Fibroblast of skin of scalp (primary cell): ENCODE measurements at regions not wholly inside any gene's neighbourhood (a gene's known extent, or its start where the extent isn't known, plus 50 kb on each side); places are given as distances from the start of the nearest gene placed in this dataset.

Source experiments
- DNase-seq: peaks from one replicate; pipeline ENCODE4 v3.0.0-alpha.2; 2013

DNA sequence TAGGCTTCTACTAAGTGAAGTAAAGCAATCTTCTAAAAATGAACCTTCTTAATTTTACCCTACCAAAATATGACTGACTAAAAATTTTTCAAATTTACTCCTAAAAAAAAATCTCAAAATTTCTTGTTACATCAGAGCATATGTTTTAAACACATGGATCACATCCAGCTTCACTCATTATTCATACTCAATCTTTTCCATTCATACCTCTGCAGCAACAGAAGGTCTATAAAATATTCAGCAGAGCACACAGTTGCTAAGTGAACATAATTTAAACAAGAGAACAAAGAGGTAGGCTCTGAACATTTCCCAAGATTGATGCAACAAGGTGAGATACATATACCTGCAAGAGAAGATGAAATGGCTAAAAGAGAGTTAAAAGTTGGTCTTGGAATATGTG is 213.9 kb downstream of the SOD2 start:
- no peak for DNase-seq

DNA sequence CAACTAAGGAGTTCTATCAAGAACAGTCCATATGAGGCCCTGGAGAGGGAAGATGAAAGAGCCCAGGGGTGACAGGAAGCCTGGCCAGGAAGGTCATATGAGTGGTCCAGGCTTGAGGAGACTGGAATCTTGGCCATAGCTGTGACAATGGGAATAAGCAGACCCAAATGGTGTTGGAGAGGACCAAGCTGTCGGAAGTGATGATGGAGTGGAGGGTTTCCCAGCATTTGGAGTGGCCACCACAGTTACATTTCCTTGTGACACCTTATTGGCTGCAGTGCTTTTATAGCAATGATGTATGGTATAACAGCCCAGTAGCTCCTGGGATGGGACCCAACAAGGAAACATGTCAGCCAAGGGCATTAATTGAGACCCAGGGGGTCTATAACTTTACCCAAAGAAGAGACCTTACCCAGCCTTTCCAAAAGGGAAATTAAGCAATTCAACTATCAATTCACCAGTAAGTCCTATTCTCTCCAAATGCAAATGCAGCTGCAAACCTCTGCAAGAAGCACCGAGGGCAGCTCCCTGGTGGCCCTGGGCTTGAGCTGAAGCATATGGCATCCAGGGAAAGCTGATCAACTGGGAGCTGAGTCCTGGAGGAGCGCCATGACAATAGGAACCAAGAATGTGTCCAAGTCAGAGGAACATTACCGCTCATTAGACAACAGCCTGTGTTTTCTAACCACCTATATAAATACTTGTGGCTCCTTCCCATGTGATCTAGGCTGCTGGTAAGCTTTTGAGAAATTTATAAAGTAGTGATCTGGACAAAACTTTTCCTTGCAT is 219.4 kb downstream of the SOD2 start:
- DNase-seq, result peak; percentile 6

DNA sequence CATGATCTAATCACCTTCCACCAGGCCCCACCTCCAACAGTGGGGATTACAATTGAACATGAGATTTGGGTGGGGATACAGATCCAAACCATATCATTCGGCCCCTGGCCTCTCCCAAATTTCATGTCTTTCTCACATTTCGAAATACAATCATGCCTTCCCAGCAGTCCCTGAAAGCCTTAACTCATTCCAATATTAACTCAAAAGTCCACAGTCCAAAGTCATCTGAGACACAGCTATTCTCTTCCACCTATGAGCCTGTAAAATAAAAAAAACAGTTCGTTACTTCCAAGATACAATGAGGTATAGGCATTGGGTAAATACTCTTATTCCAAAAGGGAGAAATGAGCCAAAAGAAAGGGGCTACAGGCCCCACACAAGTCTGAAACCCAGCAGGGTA is 222.6 kb downstream of the SOD2 start:
- no peak for DNase-seq

DNA sequence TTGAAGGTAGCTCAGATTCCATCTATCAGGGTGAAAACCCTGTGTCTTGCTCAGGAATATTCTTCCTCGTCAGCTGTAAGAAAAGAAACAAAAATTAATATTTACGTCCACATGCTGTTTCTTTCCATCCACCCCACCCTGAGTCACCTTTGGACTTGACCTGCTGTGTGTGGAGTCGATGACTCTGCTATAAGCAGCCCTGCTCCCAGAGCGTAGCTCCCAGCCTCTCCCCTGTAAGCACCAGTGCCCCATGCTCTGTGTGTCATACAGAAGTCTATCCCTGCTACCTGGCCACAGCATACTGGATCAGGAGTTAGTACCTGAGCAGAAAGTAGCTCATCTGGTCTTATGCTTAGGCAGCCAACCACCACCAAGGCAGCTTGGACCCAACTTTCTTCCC is 223.6 kb downstream of the SOD2 start:
- no peak for DNase-seq

DNA sequence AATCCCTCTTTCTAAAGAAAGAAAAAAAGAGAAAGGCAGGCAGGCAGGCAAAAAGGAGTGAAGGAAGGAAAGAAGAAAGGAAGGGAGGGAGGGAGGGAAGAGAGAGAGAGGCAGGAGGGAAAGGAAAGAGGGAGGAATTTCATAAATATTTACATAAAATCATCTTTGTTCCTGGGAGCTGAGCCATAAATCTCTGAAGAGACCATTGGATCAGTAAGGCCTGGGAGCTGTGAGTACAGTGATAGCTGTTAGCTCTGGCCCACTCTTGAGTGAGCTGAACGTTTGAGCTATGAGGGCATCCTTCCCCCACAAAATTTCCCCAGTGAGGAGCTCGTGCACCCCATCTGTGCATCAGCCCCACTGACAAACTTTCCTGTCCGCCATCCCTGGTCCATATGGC is 224.0 kb downstream of the SOD2 start:
- no peak for DNase-seq

- DNase-seq, result no peak
These were observed 225.5 kb downstream of the SOD2 start for GRCh38 chr6:159467473-159468041.

DNA sequence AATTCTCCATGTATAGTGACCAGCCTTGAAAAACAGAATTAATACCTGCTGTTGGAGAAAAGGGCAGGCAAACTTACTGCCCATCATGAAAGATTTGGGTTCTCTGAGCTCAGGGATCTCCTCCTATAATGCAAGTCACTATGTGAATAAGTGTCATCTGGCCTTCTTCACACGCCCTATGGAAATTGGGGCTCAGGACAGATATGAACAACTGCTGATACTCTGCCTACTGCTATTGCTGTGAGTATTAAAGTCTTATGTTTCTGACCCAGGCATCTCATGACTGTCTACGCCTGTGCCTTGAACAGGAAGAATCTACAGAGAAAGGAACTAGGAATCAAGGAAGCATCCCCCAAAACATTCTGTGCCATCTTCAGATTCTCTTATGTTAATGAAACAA is 226.1 kb downstream of the SOD2 start:
- no peak for DNase-seq

DNA sequence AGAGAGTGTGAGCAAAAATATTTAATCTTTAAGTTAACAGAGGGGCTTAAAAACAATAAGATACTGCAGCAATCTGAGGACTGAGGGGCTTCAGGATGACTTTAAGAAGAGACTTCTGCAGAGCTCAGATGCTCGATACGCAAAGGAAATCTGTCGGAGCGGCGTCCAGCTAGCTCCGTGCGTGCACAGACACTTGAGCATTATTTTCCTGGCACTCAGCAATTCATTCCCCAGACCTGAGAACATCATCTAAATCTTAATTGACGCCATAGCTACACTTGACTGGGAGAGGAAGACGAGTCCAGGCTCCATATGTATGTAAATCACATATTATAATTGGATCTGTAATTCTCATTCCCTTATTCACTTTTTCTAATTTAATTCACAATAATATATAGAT is 228.2 kb downstream of the SOD2 start:
- DNase-seq, result no peak

GRCh38 chr6:159463119-159463829 is 229.8 kb downstream of the SOD2 start:
- DNase-seq, result no peak

GRCh38 chr6:159462431-159462830 is 230.6 kb downstream of the SOD2 start:
- DNase-seq, result no peak

DNA sequence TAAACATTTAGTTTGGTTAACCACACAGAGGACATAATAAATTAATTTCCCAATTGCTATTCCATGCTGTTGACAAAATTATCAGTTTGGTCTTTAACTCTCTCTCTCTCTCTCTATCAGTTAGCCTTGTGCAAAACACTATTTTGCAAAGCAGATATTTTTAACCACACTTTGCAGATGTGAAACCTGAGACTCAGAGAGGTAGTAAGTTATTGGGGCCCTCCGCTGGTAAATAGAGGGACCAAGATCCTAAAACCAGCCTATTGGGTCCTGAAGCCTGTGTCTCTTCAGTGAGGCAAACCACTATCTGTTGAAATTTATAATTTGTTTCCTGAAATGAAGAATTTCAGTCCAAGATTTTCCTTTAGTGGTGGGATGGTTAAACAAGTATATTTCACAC is 231.0 kb downstream of the SOD2 start:
- no peak for DNase-seq

DNA sequence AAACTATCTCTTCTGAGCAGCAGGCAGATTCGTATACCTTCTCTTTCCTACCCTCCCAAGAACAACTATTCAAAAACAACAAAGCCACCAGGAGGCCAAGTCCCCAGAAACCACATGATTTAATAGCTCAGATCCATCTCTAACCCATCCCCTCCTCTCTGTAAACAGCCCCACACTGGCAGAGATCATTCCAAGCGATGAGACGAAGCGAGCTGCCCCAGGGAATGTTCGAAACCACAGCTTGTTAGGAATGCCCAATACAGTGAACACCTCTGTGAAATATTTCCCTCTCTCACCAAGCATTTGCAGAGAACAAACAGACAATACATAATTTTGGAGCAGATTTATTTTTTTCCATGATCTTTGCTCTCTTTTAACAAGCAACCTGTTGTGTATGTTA is 231.8 kb downstream of the SOD2 start:
- peak; percentile 22 for DNase-seq

GRCh38 chr6:159460476-159460875 is 232.6 kb downstream of the SOD2 start:
- no peak for DNase-seq

DNA sequence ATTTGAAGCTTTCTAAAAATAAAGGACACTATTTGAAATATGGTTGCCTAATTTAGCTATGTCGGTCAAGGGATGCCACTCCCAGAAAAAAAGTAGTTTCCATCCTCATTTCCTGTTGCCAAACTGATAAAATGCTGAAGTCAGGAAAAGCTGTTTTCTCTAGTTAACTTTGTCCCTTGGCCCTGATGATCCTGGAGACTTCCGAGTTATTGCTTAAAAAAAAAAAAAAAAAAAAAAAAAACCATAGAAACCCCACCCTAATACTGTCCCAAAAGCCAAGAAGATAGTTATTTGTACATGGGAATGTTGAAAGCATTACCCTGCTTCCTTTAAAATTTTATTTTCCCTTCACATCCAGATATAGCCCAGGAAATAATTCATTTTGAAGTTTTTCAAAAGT is 236.7 kb downstream of the SOD2 start:
- DNase-seq, result no peak

DNA sequence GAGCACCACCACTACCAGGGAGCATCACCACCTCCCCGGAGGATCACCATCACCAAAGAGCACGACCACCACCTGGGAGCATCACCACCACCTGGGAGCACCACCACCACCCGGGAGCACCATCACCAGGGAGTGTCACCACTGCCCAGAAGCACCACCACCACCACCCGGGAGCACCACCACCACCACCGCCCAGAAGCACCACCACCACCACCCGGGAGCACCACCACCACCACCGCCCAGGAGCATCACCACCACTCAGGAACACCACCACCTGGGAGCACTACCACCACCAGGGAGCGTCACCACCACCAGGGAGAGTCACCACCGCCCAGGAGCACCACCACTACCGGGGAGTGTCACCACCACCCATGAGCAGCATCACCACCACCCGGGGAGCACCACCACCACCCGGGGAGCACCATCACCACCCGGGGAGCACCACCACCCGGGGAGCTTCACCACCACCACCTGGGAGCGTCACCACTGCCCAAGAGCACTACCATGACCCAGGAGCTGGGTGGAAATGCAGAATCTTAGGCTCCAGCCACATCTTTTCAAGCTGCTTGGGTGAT is 237.3 kb downstream of the SOD2 start:
- DNase-seq, result no peak

DNA sequence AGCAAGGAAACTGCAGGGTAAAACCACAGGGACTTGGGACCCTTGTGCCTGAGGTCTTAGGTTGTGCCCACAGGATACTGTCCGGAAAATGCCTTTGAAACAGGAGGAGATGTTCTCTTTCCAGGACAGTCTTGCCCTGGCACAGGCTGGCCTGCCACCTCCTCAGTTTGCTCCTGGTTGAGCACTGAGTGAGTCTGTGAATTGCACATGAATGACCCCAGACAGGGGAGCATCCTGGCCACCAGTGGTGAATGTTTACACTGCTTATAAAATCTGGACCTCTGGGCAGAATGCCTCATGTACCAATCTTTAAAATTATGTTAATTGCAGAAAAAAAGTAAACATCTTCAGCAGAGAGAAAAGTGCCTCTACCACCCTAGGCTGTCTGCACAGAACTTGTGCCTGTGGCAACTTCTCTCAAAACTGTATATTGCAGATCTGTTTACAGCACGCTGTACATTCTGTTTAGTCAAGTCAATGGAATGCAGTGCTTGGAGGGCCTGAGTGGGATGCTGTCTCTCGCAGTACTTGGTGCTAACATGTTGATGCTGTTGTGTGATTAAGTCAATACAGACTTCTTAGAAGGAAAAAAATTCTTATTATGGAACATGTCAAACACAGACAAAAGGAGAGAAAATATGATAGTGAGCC is 242.1 kb downstream of the SOD2 start:
- peak; percentile 44 for DNase-seq

GRCh38 chr6:159446340-159446739 is 246.7 kb downstream of the SOD2 start:
- no peak for DNase-seq

DNA sequence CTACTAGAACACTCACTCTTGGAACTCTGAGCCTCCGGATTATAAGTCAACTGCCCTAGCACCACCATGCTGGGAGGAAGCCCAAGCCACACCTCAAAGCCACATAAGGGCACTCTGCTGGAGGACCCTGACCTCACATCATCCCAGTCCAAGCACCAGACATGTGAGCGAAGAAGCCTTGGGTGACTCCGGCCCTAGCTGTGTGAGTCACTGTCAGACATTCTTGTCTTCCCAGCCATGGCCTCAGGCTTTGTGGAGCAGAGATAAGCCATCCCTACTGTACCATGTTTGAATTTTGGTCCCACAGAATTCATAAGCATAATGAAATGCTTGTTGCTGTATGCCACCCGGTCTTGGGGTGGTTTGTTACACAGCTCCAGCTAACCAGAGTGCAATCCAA is 247.7 kb downstream of the SOD2 start:
- no peak for DNase-seq

DNA sequence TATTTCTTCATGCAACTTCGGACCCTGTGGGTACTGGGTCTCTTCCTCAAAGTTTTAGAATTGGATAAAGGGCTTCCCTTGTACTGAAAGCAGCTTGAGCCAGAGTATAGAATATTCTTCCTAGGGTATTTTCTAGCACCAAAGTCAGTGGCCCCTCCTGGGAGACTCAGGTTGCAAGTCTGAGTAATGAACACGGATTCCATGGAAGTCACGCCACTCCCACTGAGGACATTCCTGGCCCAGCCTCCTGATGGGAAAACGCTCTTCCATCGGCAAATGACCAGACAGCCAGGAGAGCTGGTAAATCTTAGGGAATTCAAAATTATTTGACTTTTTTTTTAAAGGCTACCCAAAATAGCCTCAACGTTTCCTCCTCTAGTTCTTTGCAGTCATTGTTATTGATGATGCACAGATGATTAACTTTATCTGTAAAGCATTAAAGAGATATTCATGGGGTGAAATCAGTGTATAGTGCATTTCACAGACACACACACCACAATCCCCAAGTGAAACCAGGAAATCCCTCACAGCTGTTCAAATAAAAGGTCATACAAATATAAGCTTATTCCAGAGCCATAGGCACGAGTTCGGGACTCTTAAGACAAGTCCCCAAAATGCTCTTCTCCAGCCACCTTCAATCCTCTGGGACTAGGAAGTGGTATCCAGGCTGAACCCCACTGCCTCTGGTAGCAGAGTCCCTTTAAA is 248.8 kb downstream of the SOD2 start:
- DNase-seq, result peak; percentile 42

- no peak for DNase-seq
These were observed 249.6 kb downstream of the SOD2 start for GRCh38 chr6:159443417-159443920.

- no peak for DNase-seq
These were observed 251.4 kb downstream of the SOD2 start for GRCh38 chr6:159441704-159441981.

GRCh38 chr6:159440911-159441703 is 251.9 kb downstream of the SOD2 start:
- DNase-seq, result no peak
